Panc1 (cell line): ENCODE measurements at regions not wholly inside any gene's neighbourhood (a gene's known extent, or its start where the extent isn't known, plus 50 kb on each side); places are given as distances from the start of the nearest gene placed in this dataset.

Source experiments
- ATAC-seq: fragments of 200-7000 bp; cut with Tn5 transposase; 2 replicates; pipeline ENCODE4 v1.9.1; 2020; ENCODE audit warnings: mild to moderate bottlenecking, moderate library complexity
- BruUV-seq: library from RNA; stranded (reverse); fragments of 400-500 nt; replicated peaks from 2 replicates; lab custom pipeline; 2021; lab: Mats Ljungman, UMichigan
- CTCF ChIA-PET: fragments of 300-600 bp; sonication (Branson Sonifier 250); formaldehyde crosslinking; loops from one replicate; lab custom pipeline; 2022; ENCODE audit warnings: antibody characterized with exemption; lab: Charles Lee
- POLR2A ChIA-PET: fragments of 300-600 bp; sonication (Branson Sonifier 250); formaldehyde crosslinking; loops from one replicate; lab custom pipeline; 2022; ENCODE audit warnings: antibody characterized with exemption; lab: Charles Lee
- DNase-seq: peaks from one replicate; pipeline ENCODE4 v3.0.0-alpha.2; 2010; ENCODE audit warnings: low read depth, low spot score
- H3K27ac ChIP-seq: 2 replicates; pipeline ENCODE4 v1.5.1; 2011; ENCODE audit warnings: mild to moderate bottlenecking, low read length, inconsistent platforms
- H3K27me3 ChIP-seq: fragments of 200-500 bp; sonication (Bioruptor generic); 2 replicates; pipeline ENCODE4 v1.6.0; 2014; ENCODE audit warnings: low read length, inconsistent platforms; ENCODE audit not compliant: control insufficient read depth, insufficient read depth
- H3K36me3 ChIP-seq: fragments of 200-500 bp; sonication (Bioruptor generic); 2 replicates; pipeline ENCODE4 v1.5.1; 2014; ENCODE audit warnings: inconsistent platforms, mild to moderate bottlenecking, low read length, moderate library complexity; ENCODE audit not compliant: control insufficient read depth, insufficient read depth
- H3K4me1 ChIP-seq: 2 replicates; pipeline ENCODE4 v1.5.1; 2011; ENCODE audit warnings: inconsistent platforms, mild to moderate bottlenecking, low read length, moderate library complexity; ENCODE audit not compliant: control insufficient read depth, insufficient read depth
- H3K4me3 ChIP-seq, 2 experiments: 2 replicates each; pipeline ENCODE4 v1.5.1; 2011 to 2012; ENCODE audit warnings: low read depth in 2 of 2, low read length in 2 of 2, mild to moderate bottlenecking in 2 of 2, inconsistent platforms in 1 of 2, moderate library complexity in 1 of 2
- H3K9me3 ChIP-seq: fragments of 200-500 bp; sonication (Bioruptor generic); 2 replicates; pipeline ENCODE4 v1.5.1; 2014; ENCODE audit warnings: low read depth, mild to moderate bottlenecking, inconsistent platforms, low read length, moderate library complexity; ENCODE audit not compliant: control insufficient read depth, insufficient read depth
- POLR2AphosphoS5 ChIP-seq: IDR thresholded peaks from 2 replicates; pipeline ENCODE4 v1.6.1; 2012; ENCODE audit warnings: mild to moderate bottlenecking, low read depth, low read length, moderate library complexity
- REST ChIP-seq, 2 experiments: IDR thresholded peaks; 2 replicates each; pipeline ENCODE4 v1.6.1; 2011 to 2012; ENCODE audit warnings: low read depth in 2 of 2, control low read depth in 1 of 2, low read length in 1 of 2, mild to moderate bottlenecking in 1 of 2, moderate library complexity in 1 of 2; ENCODE audit not compliant: insufficient read depth in 1 of 2
- SIN3A ChIP-seq: IDR thresholded peaks from 2 replicates; pipeline ENCODE4 v1.6.1; 2012; ENCODE audit warnings: low read depth, mild to moderate bottlenecking, low read length, moderate library complexity, borderline replicate concordance; ENCODE audit not compliant: insufficient read depth
- TCF7L2 ChIP-seq: IDR thresholded peaks from 2 replicates; pipeline ENCODE4 v1.6.1; 2011; ENCODE audit warnings: mild to moderate bottlenecking, low read depth, low read length, inconsistent platforms
- in situ Hi-C: cut with HindIII; loops from 2 replicates; pipeline ENCODE4 v1.10.0; 2016; ENCODE audit warnings: low sequenced_read_pairs, low pct_unique_long_range_greater_than_20kb
- intact Hi-C: fragments of 100-400 bp; cut with micrococcal nuclease; formaldehyde crosslinking; loops from one replicate; pipeline ENCODE4 v1.10.0; 2022; ENCODE audit not compliant: unreplicated experiment
- TF ChIP-seq, protein P1 (sequence below): fragments of 450-650 bp; IDR thresholded peaks from 2 replicates; pipeline ENCODE4 v1.5.1; 2017; ENCODE audit warnings: mild to moderate bottlenecking

GRCh38 chr5:84623019-84623418, 238.3 kb upstream of the EDIL3 start:
- no peaks in the 10 kb centered on the region for H3K4me1 ChIP-seq
- DNase-seq (no peak), ATAC-seq (no peak)
- no peaks in the 10 kb centered on the region for H3K27me3 ChIP-seq
- no peaks in the 10 kb centered on the region for H3K36me3 ChIP-seq
- CTCF ChIA-PET = no interaction called here
- no peak overlapping the region for H3K27ac ChIP-seq
- POLR2A ChIA-PET = no interaction called here
- intact Hi-C loops (no loop called here), in situ Hi-C loops (no loop called here)
- BruUV-seq = no TSS peak
- TF ChIP-seq, protein P1, sequence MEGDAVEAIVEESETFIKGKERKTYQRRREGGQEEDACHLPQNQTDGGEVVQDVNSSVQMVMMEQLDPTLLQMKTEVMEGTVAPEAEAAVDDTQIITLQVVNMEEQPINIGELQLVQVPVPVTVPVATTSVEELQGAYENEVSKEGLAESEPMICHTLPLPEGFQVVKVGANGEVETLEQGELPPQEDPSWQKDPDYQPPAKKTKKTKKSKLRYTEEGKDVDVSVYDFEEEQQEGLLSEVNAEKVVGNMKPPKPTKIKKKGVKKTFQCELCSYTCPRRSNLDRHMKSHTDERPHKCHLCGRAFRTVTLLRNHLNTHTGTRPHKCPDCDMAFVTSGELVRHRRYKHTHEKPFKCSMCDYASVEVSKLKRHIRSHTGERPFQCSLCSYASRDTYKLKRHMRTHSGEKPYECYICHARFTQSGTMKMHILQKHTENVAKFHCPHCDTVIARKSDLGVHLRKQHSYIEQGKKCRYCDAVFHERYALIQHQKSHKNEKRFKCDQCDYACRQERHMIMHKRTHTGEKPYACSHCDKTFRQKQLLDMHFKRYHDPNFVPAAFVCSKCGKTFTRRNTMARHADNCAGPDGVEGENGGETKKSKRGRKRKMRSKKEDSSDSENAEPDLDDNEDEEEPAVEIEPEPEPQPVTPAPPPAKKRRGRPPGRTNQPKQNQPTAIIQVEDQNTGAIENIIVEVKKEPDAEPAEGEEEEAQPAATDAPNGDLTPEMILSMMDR = no peak
- TF ChIP-seq TCF7L2 (no peak), SIN3A (no peak), REST (IDR thresholded peaks at IDR 0.05; ENCODE audit: insufficient read depth in 1 of 2, low read depth in 2 of 2, low read length in 1 of 2) (no peak), POLR2AphosphoS5 (no peak)
- no peaks in the 10 kb centered on the region for H3K9me3 ChIP-seq
- no peak overlapping the region for H3K4me3 ChIP-seq

- in situ Hi-C loops = no loop called here
- no peaks in the 10 kb centered on the region for H3K36me3 ChIP-seq
- no peak for DNase-seq
- no peaks in the 10 kb centered on the region for H3K27me3 ChIP-seq
- TF ChIP-seq SIN3A (no peak), TCF7L2 (no peak), POLR2AphosphoS5 (no peak), REST (IDR thresholded peaks at IDR 0.05; ENCODE audit: insufficient read depth in 1 of 2, low read depth in 2 of 2, low read length in 1 of 2) (no peak)
- TF ChIP-seq, protein P1 = no peak
- H3K4me3 ChIP-seq = no peak overlapping the region
- no TSS peak for BruUV-seq
- H3K9me3 ChIP-seq = no peaks in the 10 kb centered on the region
- ChIA-PET POLR2A (no interaction called here), CTCF (no interaction called here)
- no peaks in the 10 kb centered on the region for H3K4me1 ChIP-seq
- no peak overlapping the region for H3K27ac ChIP-seq
- intact Hi-C loops = no loop called here
- ATAC-seq = no peak
These were observed 237.8 kb upstream of the EDIL3 start for GRCh38 chr5:84622461-84622860.
